Pancreas (tissue), 10 donors: ENCODE measurements at regions not wholly inside any gene's neighbourhood (a gene's known extent, or its start where the extent isn't known, plus 50 kb on each side); places are given as distances from the start of the nearest gene placed in this dataset.
"Not testable (repeated sequence)": the region's sequence is repeated elsewhere in the genome, so short reads cannot be mapped to it uniquely, and the experiment has no call there.

Source experiments
- ATAC-seq, 4 donors: fragments of 200-7000 bp; cut with Tn5 transposase; one replicate each; pipeline versions ENCODE4 v1.8.0 to v1.9.1; 2020; ENCODE audit warnings: mild to moderate bottlenecking in 4 of 4, moderate library complexity in 4 of 4
- DNase-seq, 6 donors: peaks; one replicate each; pipeline ENCODE4 v3.0.0-alpha.2; 2020
- FAIRE-seq: peaks from 2 replicates; lab custom pipeline; 2012; peaks lifted over from hg19 to GRCh38; lab: Jason Lieb, UNC
- H3K27ac ChIP-seq, 4 donors: fragments of 200-600 bp; sonication (generic); 1 replicate in 3 of 4; 2 replicates in 1 of 4; pipeline versions ENCODE4 v1.5.0 to v1.8.0; 2020
- H3K27me3 ChIP-seq, 4 donors: fragments of 200-600 bp; one replicate each; pipeline ENCODE4 v1.8.0; 2021
- H3K36me3 ChIP-seq, 3 donors: fragments of 200-600 bp; sonication (generic) in 1 of 3; one replicate each; pipeline versions ENCODE4 v1.5.0 to v1.8.0; 2020 to 2021
- H3K4me1 ChIP-seq, 3 donors: fragments of 200-600 bp; one replicate each; pipeline ENCODE4 v1.8.0; 2021
- H3K4me3 ChIP-seq, 4 donors: fragments of 200-600 bp; sonication (generic) in 2 of 4; one replicate each; pipeline versions ENCODE4 v1.5.0 to v1.8.0; 2020 to 2021
- H3K9me3 ChIP-seq, 4 donors: fragments of 200-600 bp; one replicate each; pipeline ENCODE4 v1.8.0; 2021
- WGBS, 2 donors: extraction: QIAGEN DNeasy Blood & Tissue Kit; methylation state at CpG; one replicate each; pipeline ENCODE4 v1.1.7; 2013; 5-methylcytosine and 5-hydroxymethylcytosine counted together
- intact Hi-C, 3 donors: fragments of 100-400 bp; cut with DNase I; formaldehyde crosslinking; loops; one replicate each; pipeline versions ENCODE4 v1.11.1 to v1.14.2; 2022
- TF ChIP-seq, protein P1 (sequence below), 4 donors: fragments of 200-600 bp; sonication (generic) in 3 of 4; IDR thresholded peaks; one replicate each; pipeline versions ENCODE4 v1.5.0 to v1.8.0; 2021; ENCODE audit warnings: antibody characterized with exemption in 4 of 4
- donor health status: healthy with polysubstance abuse.
- donor health status: DM: no; HTN: no; CAD: no; lungs with moderate emphysema.
- donor health status: DM: no; HTN: no; CAD: no.
- donor health status: control.
- donor health status: control.
- donor health status: Bipolar disorder and iron deficiency.
- donor health status: DM: yes; HTN: yes; CAD: no.
- donor health status: DM: no; HTN: no; CAD: no.
- donor health status: DM: no; HTN: no; CAD: no.
- donor health status: DM: yes; HTN: yes; CAD: no.

DNA sequence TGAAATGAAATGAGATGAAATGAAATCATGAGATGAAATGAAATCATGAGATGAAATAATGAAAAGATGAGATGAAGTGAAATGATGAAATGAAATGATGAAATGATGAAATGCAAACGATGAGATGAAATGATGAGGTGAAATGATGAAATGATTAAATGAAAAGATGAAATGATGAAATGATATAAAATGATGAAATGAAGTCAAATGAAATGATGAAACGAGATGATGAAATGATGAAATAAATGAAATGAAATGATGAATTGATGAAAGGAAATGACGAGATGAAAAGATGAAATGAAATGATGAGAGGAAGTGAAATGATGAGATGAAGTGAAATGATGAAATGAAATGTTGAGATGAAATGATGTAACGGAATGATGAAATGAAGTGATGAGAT, 595.6 kb downstream of the TP53TG3F start:
- intact Hi-C loops: no loop called here
- Histone ChIP-seq H3K9me3 (no peaks in the 10 kb centered on the region), H3K27ac (no peak overlapping the region), H3K4me1 (no peaks in the 10 kb centered on the region), H3K36me3 (no peaks in the 10 kb centered on the region), H3K27me3 (no peaks in the 10 kb centered on the region), H3K4me3 (no peak overlapping the region)
- WGBS, 2 donors: 38 to 40% methylated on average over 4 of the region's 4 CpGs
- FAIRE-seq (peak; percentile 75), ATAC-seq (no peak), DNase-seq (no peak)
- TF ChIP-seq, protein P1, sequence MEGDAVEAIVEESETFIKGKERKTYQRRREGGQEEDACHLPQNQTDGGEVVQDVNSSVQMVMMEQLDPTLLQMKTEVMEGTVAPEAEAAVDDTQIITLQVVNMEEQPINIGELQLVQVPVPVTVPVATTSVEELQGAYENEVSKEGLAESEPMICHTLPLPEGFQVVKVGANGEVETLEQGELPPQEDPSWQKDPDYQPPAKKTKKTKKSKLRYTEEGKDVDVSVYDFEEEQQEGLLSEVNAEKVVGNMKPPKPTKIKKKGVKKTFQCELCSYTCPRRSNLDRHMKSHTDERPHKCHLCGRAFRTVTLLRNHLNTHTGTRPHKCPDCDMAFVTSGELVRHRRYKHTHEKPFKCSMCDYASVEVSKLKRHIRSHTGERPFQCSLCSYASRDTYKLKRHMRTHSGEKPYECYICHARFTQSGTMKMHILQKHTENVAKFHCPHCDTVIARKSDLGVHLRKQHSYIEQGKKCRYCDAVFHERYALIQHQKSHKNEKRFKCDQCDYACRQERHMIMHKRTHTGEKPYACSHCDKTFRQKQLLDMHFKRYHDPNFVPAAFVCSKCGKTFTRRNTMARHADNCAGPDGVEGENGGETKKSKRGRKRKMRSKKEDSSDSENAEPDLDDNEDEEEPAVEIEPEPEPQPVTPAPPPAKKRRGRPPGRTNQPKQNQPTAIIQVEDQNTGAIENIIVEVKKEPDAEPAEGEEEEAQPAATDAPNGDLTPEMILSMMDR (IDR thresholded peaks at IDR 0.05): no peak

DNA sequence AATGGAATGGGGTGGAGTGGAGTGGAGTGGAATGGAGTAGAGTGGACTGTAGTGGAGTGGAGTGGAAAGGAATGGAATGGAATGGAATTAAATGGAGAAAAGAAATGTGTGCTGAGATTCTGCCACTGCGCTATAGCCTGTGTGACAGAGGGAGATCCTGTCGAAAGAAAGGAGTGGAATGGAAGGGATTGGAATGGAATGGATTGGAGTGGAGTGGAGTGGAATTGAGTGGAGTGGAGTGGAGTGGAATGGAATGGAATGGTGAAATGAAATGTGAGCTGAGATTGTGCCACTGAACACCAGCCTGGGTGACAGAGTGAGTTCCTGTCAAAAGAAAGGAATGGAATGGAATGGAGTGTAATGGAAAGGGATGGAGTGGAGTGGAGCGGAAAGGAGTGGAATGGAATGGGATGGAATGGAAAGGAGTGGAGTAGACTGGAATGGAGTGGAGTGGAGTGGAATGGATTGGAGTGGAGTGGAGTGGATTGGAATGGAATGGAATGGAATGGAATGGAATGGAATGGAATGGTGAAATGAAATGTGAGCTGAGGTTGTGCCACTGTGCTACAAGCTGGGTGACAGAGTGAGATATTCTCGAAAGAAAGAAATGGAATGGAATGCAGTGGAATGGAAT, 603.3 kb downstream of the TP53TG3F start:
- H3K4me1 ChIP-seq, H3K27ac ChIP-seq, H3K36me3 ChIP-seq, H3K27me3 ChIP-seq, H3K4me3 ChIP-seq, FAIRE-seq, DNase-seq, intact Hi-C loops, H3K9me3 ChIP-seq: not testable (repeated sequence)
- 45 to 48% methylated on average over 4 of the region's 4 CpGs for WGBS, 2 donors
- peak in 3 of 4 donors; percentile 25 to 74 (median 29) for ATAC-seq

DNA sequence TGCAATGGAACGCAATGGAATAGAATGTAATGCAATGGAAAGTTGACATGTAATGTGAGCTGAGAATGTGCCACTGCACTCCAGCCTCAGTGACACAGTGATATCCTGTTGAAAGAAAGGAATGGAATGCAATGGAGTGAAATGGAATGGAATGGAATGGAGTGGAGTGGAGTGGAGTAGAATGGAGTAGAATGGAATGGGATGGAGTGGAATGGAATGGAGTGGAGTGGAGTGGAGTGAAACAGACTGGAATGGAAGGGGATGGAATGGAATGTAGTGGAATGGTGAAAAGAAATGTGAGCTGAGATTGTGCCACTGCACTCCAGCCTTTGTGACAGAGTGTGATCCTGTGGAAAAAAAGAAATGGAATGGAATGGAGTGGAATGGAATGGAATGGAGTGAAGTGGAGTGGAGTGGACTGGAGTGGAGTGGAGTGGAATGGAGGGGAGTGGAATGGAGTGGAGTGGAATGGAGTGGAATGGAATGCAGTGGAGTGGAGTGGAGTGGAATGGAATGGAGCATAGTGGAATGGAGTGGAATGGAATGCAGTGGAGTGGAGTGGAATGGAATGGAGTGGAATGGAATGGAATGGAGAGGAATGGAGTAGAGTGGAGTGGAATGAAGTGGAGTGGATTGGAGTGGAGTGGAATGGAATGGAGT, 604.2 kb downstream of the TP53TG3F start:
- DNase-seq, H3K4me3 ChIP-seq, H3K36me3 ChIP-seq, intact Hi-C loops, H3K4me1 ChIP-seq, H3K27ac ChIP-seq, FAIRE-seq, H3K9me3 ChIP-seq, H3K27me3 ChIP-seq: not testable (repeated sequence)
- WGBS, 2 donors: 41 to 61% methylated on average over 1 of the region's 1 CpG
- peak in 1 of 4 donors; percentile 47 for ATAC-seq

DNA sequence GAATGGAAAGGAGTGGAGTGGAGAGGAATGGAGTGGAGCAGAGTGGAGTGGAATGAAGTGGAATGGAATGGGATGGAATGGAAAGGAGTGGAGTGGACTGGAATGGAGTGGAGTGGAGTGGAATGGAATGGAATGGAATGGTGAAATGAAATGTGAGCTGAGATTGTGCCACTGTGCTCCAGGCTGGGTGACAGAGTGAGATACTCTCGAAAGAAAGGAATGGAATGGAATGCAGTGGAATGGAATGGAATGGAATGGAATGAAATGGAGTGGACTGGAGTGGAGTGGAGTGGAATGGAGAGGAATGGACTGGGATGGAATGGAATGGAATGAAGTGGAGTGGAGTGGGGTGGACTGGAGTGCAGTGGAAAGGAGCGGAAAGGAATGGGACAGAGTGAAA, 605.2 kb downstream of the TP53TG3F start:
- H3K36me3 ChIP-seq, H3K4me3 ChIP-seq, H3K27ac ChIP-seq, H3K27me3 ChIP-seq, H3K4me1 ChIP-seq, H3K9me3 ChIP-seq, DNase-seq, intact Hi-C loops, FAIRE-seq: not testable (repeated sequence)
- WGBS, 2 donors: 49 to 53% methylated on average over 2 of the region's 2 CpGs
- peak in 2 of 4 donors; percentile 11 to 55 for ATAC-seq

DNA sequence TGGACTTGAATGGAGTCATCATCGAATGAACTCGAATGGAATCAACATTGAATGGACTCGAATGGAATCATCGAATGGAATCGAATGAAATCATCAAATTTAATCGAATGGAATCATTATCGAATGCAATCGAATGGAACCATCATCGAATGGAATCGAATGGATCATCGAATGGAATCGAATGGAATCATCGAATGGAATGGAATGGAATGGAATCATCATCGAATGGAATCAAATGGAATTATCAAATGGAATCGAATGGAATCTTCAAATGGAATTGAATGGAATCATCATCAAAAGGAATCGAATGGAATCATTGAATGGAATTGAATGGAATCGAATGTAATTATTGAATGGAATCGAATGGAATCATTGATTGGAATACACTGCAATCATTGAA, 610.3 kb downstream of the TP53TG3F start:
- H3K4me3 ChIP-seq, FAIRE-seq, H3K27me3 ChIP-seq, H3K4me1 ChIP-seq, DNase-seq, H3K36me3 ChIP-seq, H3K27ac ChIP-seq, H3K9me3 ChIP-seq, ATAC-seq, intact Hi-C loops: not testable (repeated sequence)
- 68 to 77% methylated on average over 18 of the region's 18 CpGs for WGBS, 2 donors

DNA sequence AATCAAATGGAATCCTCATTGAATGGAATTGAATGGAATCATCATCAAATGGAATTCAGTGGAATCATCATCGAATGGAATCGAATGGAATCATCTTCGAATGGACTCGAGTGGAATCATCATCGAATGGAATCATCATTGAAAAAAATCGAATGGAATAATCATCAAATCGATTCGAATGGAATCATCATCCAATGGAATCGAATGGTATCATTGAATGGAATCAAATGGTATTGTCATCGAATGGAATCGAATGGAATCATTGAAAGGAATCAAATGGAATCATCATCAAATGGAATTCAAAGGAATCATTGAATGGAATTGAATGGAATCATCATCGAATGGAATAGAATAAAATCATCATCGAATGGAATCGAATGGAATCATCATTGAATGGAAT, 619.3 kb downstream of the TP53TG3F start:
- Histone ChIP-seq H3K27me3 (no peaks in the 10 kb centered on the region), H3K36me3 (no peaks in the 10 kb centered on the region), H3K27ac (no peak overlapping the region), H3K4me1 (no peaks in the 10 kb centered on the region), H3K4me3 (no peak overlapping the region), H3K9me3 (no peaks in the 10 kb centered on the region)
- DNase-seq (no peak), ATAC-seq (no peak), FAIRE-seq (no peak)
- 59 to 68% methylated on average over 14 of the region's 14 CpGs for WGBS, 2 donors
- TF ChIP-seq, protein P1 (IDR thresholded peaks at IDR 0.05): no peak
- intact Hi-C loops: no loop called here

DNA sequence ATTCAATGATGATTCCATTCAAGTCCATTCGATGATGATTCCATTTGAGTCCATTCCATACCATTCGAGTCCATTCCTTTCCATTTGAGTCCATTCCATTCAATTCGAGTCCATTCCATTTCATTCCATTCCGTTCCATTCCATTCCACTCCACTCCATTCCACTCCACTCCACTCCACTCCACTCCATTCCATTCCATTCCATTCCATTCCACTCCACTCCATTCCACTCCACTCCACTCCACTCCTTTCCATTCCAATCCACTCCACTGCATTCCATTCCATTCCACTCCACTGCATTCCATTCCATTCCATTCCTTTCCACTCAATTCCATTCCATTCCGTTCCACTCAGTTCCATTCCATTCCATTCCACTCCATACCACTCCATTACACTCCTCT, 625.6 kb downstream of the TP53TG3F start:
- DNase-seq, ATAC-seq, H3K4me1 ChIP-seq, H3K36me3 ChIP-seq, H3K4me3 ChIP-seq, H3K9me3 ChIP-seq, H3K27ac ChIP-seq, FAIRE-seq, H3K27me3 ChIP-seq, intact Hi-C loops: not testable (repeated sequence)
- WGBS, 2 donors: 41% methylated on average over 5 of the region's 5 CpGs

DNA sequence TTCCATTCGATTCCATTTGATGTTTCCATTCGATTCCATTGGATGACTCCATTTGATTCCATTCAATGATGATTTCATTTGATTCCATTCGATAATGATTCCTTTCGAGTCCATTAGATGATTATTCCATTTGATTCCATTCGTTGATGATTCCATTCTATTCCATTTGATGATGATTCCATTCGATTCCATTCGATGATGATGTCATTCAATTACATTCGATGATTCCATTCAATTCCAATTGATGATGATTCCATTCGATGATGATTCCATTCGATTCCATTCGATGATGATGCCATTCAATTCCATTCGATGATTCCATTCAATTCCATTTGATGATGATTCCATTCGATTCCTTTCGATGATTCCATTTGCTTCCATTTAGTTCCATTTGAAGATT, 635.6 kb downstream of the TP53TG3F start:
- H3K27me3 ChIP-seq, H3K4me3 ChIP-seq, H3K9me3 ChIP-seq, ATAC-seq, intact Hi-C loops, H3K36me3 ChIP-seq, H3K27ac ChIP-seq, FAIRE-seq, DNase-seq, H3K4me1 ChIP-seq: not testable (repeated sequence)
- 75 to 77% methylated on average over 14 of the region's 14 CpGs for WGBS, 2 donors

DNA sequence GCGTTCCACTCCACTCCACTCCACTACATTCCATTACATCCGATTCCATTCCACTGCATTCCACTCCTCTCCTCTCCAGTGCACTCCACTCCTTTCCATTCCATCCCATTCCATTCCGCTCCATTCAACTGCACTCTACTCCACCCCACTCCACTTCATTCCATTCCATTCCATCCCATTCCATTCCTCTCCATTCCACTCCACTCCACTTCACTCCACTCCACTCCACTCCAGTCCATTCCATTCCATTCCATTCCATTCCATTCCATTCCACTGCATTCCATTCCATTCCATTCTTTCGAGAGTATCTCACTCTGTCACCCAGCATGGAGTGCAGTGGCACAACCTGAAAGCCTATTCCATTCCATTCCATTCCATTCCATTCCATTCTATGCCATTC, 637.5 kb downstream of the TP53TG3F start:
- intact Hi-C loops, H3K4me1 ChIP-seq, H3K9me3 ChIP-seq, DNase-seq, H3K27me3 ChIP-seq, FAIRE-seq, H3K4me3 ChIP-seq, H3K36me3 ChIP-seq, H3K27ac ChIP-seq: not testable (repeated sequence)
- ATAC-seq: peak in 1 of 4 donors; percentile 29
- WGBS, 2 donors: 47 to 58% methylated on average over 4 of the region's 4 CpGs

DNA sequence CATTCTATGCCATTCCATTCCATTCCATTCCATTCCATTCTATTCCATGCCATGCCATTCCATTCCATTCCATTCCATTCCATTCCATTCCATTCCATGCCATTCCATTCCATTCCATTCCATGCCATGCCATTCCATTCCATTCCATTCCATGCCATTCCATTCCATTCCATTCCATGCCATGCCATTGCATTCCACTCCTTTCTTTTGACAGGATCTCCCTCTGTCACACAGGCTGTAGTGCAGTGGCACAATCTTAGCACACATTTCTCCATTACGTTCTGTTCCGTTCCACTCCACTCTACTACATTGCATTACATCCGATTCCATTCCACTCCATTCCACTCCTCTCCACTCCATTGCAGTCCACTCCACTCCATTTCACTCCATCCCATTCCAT, 637.9 kb downstream of the TP53TG3F start:
- H3K9me3 ChIP-seq, H3K4me1 ChIP-seq, H3K36me3 ChIP-seq, H3K4me3 ChIP-seq, intact Hi-C loops, H3K27ac ChIP-seq, FAIRE-seq, H3K27me3 ChIP-seq, DNase-seq, ATAC-seq: not testable (repeated sequence)
- 64 to 74% methylated on average over 3 of the region's 3 CpGs for WGBS, 2 donors
